Right atrium auricular region (tissue), 2 donors: ENCODE measurements at regions not wholly inside any gene's neighbourhood (a gene's known extent, or its start where the extent isn't known, plus 50 kb on each side); places are given as distances from the start of the nearest gene placed in this dataset.

Source experiments
- DNase-seq: peaks from one replicate; pipeline ENCODE4 v3.0.0-alpha.2; 2019; ENCODE audit warnings: low spot score
- H3K27ac ChIP-seq, 2 donors: fragments of 200-600 bp; sonication (generic); 1 replicate in 1 of 2; 2 replicates in 1 of 2; pipeline ENCODE4 v1.5.1; 2016 to 2019
- H3K27me3 ChIP-seq, 2 donors: fragments of 200-600 bp; sonication (generic); one replicate each; pipeline versions ENCODE4 v1.5.1 to v1.6.0; 2017 to 2019
- H3K36me3 ChIP-seq: fragments of 200-600 bp; sonication (generic); one replicate; pipeline ENCODE4 v1.5.1; 2016
- H3K4me1 ChIP-seq, 2 donors: fragments of 200-600 bp; sonication (generic); one replicate each; pipeline versions ENCODE4 v1.5.1 to v1.6.0; 2017 to 2019
- H3K4me3 ChIP-seq, 2 donors: fragments of 200-600 bp; sonication (generic); 1 replicate in 1 of 2; 2 replicates in 1 of 2; pipeline ENCODE4 v1.5.1; 2017 to 2019; ENCODE audit warnings: mild to moderate bottlenecking in 1 of 2, moderate library complexity in 1 of 2
- H3K9me3 ChIP-seq, 2 donors: fragments of 200-600 bp; sonication (generic); one replicate each; pipeline ENCODE4 v1.5.1; 2019
- TF ChIP-seq, protein P1 (sequence below), 2 donors: fragments of 200-600 bp; sonication (generic); IDR thresholded peaks; one replicate each; pipeline ENCODE4 v1.5.1; 2019; ENCODE audit warnings: antibody characterized with exemption in 2 of 2

DNA sequence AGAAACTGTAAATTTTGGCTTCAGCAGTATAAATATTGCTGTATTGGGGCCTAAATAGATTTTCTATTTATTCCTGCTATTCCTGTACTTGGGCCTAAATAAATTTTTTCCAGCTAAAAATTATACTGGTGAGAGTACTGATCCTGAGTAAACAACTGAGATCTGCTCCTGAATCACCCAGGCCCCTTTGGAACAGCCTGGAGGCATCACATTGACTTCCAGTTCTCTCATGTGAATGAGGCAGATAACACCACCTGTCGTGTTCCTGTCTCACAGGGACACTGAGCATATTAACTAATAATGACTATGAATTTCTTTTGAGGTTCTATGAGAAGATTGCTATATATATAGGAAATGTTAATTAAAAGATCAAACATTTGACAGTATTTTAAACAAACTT lies 119.5 kb upstream of the PLCXD3 start:
- DNase-seq: no peak
- TF ChIP-seq, protein P1, sequence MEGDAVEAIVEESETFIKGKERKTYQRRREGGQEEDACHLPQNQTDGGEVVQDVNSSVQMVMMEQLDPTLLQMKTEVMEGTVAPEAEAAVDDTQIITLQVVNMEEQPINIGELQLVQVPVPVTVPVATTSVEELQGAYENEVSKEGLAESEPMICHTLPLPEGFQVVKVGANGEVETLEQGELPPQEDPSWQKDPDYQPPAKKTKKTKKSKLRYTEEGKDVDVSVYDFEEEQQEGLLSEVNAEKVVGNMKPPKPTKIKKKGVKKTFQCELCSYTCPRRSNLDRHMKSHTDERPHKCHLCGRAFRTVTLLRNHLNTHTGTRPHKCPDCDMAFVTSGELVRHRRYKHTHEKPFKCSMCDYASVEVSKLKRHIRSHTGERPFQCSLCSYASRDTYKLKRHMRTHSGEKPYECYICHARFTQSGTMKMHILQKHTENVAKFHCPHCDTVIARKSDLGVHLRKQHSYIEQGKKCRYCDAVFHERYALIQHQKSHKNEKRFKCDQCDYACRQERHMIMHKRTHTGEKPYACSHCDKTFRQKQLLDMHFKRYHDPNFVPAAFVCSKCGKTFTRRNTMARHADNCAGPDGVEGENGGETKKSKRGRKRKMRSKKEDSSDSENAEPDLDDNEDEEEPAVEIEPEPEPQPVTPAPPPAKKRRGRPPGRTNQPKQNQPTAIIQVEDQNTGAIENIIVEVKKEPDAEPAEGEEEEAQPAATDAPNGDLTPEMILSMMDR (IDR thresholded peaks at IDR 0.05): no peak
- no peaks in the 10 kb centered on the region for H3K9me3 ChIP-seq
- no peaks in the 10 kb centered on the region for H3K27me3 ChIP-seq
- H3K36me3 ChIP-seq: no peaks in the 10 kb centered on the region
- no peak overlapping the region for H3K4me3 ChIP-seq
- H3K4me1 ChIP-seq: no peaks in the 10 kb centered on the region
- no peak overlapping the region for H3K27ac ChIP-seq

DNA sequence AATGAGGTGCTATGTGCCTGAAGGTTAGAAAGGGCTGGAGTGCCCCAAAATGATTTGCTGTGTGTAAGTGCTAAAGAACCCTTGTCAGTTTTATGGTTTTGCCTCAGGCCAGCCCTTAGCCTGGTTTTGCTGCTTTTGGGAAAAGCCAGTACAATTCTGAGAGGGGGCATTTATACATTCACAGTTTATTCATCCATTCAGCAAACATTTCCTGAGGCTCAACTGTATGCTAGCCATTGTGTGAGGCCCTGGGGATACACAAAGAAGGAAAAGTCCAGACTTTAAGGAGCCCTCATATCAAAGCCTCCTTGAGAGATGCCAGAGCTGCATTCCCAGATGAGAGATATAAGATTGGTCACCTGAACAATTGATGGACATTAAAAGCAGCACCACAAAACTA lies 115.2 kb upstream of the PLCXD3 start:
- Histone ChIP-seq H3K27me3 (no peaks in the 10 kb centered on the region), H3K9me3 (no peaks in the 10 kb centered on the region), H3K27ac (no peak overlapping the region), H3K4me1 (no peaks in the 10 kb centered on the region), H3K36me3 (no peaks in the 10 kb centered on the region), H3K4me3 (no peak overlapping the region)
- TF ChIP-seq, protein P1 (IDR thresholded peaks at IDR 0.05): no peak
- no peak for DNase-seq

DNA sequence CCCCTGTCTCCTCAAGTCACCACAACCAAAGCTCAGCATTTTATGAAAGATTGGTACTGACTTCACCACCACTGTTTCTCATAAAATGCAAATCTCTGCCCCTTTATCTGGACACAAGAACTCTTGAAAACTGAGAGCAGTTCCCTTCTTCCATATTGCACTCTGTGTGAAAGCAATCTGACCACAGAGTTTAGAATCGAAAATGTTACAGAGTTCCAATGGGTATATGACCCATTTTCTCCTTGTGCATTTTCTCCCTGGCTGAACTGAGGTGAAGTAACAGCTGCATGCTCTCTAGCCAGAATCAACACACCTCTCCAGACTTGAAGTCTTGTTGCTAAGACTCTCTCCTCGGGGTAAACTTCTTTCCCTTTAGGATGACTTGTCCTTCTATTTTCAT lies 111.0 kb upstream of the PLCXD3 start:
- H3K4me1 ChIP-seq: no peaks in the 10 kb centered on the region
- no peak for DNase-seq
- H3K27me3 ChIP-seq: no peaks in the 10 kb centered on the region
- H3K27ac ChIP-seq: no peak overlapping the region
- no peaks in the 10 kb centered on the region for H3K36me3 ChIP-seq
- no peak overlapping the region for H3K4me3 ChIP-seq
- TF ChIP-seq, protein P1 (IDR thresholded peaks at IDR 0.05): no peak
- H3K9me3 ChIP-seq: no peaks in the 10 kb centered on the region

DNA sequence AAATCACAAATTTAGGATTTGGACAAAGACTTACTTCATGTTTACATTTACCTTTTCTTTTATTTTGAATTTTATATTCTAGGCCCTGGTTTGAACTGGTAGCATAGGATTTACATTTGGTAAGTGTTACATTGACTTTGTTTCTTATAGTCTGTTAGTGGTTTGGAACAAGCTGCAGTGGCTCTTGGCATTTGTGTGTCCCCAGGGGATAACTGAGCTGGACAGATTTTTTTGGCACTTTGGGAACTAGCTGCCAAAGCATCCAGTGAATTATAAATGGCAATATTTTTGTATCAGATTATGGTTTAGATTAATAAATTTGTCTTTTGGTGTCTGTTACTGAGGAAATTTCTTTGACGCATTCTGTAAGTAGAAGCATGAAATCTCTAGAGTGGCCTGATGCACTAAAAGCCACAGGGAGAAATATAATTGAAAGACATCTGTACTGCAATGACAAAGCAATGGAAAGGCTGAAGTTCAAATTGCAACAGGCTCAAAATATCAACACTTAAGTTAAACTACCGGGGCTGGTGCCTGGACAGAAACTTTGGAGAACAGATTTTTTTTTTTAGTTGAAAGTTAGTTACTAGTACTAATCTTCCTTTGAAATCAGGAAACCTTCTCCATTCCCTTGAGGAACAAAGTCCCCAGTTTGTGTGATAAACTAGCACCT lies 107.6 kb upstream of the PLCXD3 start:
- Histone ChIP-seq H3K9me3 (no peaks in the 10 kb centered on the region), H3K4me1 (no peaks in the 10 kb centered on the region), H3K36me3 (no peaks in the 10 kb centered on the region), H3K27me3 (no peaks in the 10 kb centered on the region), H3K27ac (no peak overlapping the region), H3K4me3 (no peak overlapping the region)
- no peak for DNase-seq
- TF ChIP-seq, protein P1 (IDR thresholded peaks at IDR 0.05): no peak

GRCh38 chr5:41610386-41610785 lies 100.0 kb upstream of the PLCXD3 start:
- Histone ChIP-seq H3K4me3 (no peak overlapping the region), H3K27me3 (no peaks in the 10 kb centered on the region), H3K4me1 (no peaks in the 10 kb centered on the region), H3K9me3 (peaks cover 0 to 11% of the 10 kb centered on the region in 2 donors), H3K27ac (no peak overlapping the region), H3K36me3 (no peaks in the 10 kb centered on the region)
- no peak for DNase-seq
- TF ChIP-seq, protein P1 (IDR thresholded peaks at IDR 0.05): no peak

- TF ChIP-seq, protein P1 (IDR thresholded peaks at IDR 0.05): no peak
Observed at GRCh38 chr5:41600731-41601130, 90.3 kb upstream of the PLCXD3 start.

More at GRCh38 chr5:41600731-41601130, 90.3 kb upstream of the PLCXD3 start:
- Histone ChIP-seq H3K27me3 (no peaks in the 10 kb centered on the region), H3K9me3 (no peaks in the 10 kb centered on the region), H3K27ac (no peak overlapping the region), H3K4me1 (no peaks in the 10 kb centered on the region), H3K4me3 (no peak overlapping the region), H3K36me3 (no peaks in the 10 kb centered on the region)
- no peak for DNase-seq
